ENCODE measurements at regions not wholly inside any gene's neighbourhood (a gene's known extent, or its start where the extent isn't known, plus 50 kb on each side); places are given as distances from the start of the nearest gene placed in this dataset.
"Not testable (repeated sequence)": the region's sequence is repeated elsewhere in the genome, so short reads cannot be mapped to it uniquely, and the experiment has no call there.

GRCh38 chr10:8365935-8366911 lies 311.7 kb downstream of the GATA3 start:
- POLR2A ChIA-PET, result no interaction called here
- no TSS peak for BruUV-seq (replicated peaks)
- no peak overlapping the region for H3K27ac ChIP-seq (ENCODE audit: low read depth, low read length)

DNA sequence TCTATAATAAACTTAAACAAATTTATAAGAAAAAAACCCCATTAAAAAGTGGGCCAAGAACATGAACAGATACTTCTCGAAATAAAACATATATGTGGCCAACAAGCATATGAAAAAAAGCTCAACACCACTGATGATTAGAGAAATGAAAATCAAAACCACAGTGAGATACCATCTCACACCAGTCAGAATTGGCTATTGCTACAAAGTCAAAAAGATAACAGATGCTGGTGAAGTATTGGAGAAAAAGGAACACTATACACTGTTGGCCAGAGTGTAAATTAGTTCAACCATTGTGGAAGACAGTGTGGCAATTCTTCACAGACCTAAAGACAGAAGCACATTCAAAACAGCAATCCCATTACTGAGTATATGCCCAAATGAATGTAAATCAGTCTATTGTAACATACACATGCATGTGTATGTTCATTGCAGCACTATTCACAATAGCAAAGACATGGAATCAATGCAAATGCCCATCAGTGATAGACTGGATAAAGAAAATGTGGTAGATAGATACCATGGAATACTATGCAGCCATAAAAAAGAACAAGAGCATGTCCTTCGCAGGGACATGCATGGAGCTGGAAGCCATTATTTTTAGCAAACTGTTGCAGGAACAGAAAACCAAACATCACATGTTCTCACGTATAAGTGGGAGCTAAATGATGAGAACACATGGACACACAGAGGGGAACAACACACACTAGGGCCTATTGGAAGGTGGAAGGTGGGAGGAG lies 313.4 kb downstream of the GATA3 start:
- H3K27ac ChIP-seq (ENCODE audit: low read depth, low read length); H2AFZ ChIP-seq (ENCODE audit: low read depth, low read length, poor library complexity, severe bottlenecking); H3K4me1 ChIP-seq (ENCODE audit: control insufficient read depth in 1 of 2, insufficient read depth in 2 of 2, low read length in 2 of 2); DNase-seq (ENCODE audit: low read depth, low spot score); H3K9me2 ChIP-seq (ENCODE audit: insufficient read depth); H3K9ac ChIP-seq (ENCODE audit: low read length); H4K20me1 ChIP-seq (ENCODE audit: insufficient read depth); H3K36me3 ChIP-seq (ENCODE audit: control insufficient read depth in 1 of 2, insufficient read depth in 2 of 2, low read length in 2 of 2); BruUV-seq (replicated peaks); POLR2A ChIA-PET; H3K9me3 ChIP-seq (ENCODE audit: control insufficient read depth in 1 of 2, insufficient read depth in 1 of 2, low read depth in 1 of 2, low read length in 2 of 2); RAD21 ChIA-PET (ENCODE audit: low non-redundant PET in 1 of 2, low total read pairs in 2 of 2, uncharacterized antibody in 2 of 2, unreplicated experiment in 2 of 2); CTCF ChIA-PET; H3K79me2 ChIP-seq (ENCODE audit: insufficient read depth, low read length); intact Hi-C loops (cut with micrococcal nuclease); H3K4me2 ChIP-seq (ENCODE audit: low read length); ATAC-seq; H3K27me3 ChIP-seq (ENCODE audit: insufficient read depth, low read length); H3K4me3 ChIP-seq (replicated peaks in 1 of 2; ENCODE audit: low read depth in 1 of 2, low read length in 2 of 2): not testable (repeated sequence)

More at GRCh38 chr10:8365935-8366911, 311.7 kb downstream of the GATA3 start:
- H3K4me2 ChIP-seq (ENCODE audit: low read length), result no peak overlapping the region
- no peaks in the 10 kb centered on the region for H3K79me2 ChIP-seq (ENCODE audit: insufficient read depth, low read length)
- H3K9me2 ChIP-seq (ENCODE audit: insufficient read depth), result no peaks in the 10 kb centered on the region
- TF ChIP-seq ELF1 (IDR thresholded peaks at IDR 0.05; ENCODE audit: borderline replicate concordance, low read depth) (no peak), POLR2AphosphoS5 (IDR thresholded peaks at IDR 0.05; ENCODE audit: low read depth, low read length) (no peak), ZFX (IDR thresholded peaks at IDR 0.05) (no peak), JUND (IDR thresholded peaks at IDR 0.05) (no peak), YY1 (IDR thresholded peaks at IDR 0.05; ENCODE audit: extremely low read depth, insufficient replicate concordance, low read depth, low read length) (no peak), EZH2 (IDR thresholded peaks at IDR 0.05) (no peak), SP1 (IDR thresholded peaks at IDR 0.05; ENCODE audit: low read depth) (no peak)
- no peak overlapping the region for H3K4me3 ChIP-seq (replicated peaks in 1 of 2; ENCODE audit: low read depth in 1 of 2, low read length in 2 of 2)
- H4K20me1 ChIP-seq (ENCODE audit: insufficient read depth), result no peaks in the 10 kb centered on the region
- H3K27me3 ChIP-seq (ENCODE audit: insufficient read depth, low read length), result no peaks in the 10 kb centered on the region
- no peak for ATAC-seq
- no peaks in the 10 kb centered on the region for H3K4me1 ChIP-seq (ENCODE audit: control insufficient read depth in 1 of 2, insufficient read depth in 2 of 2, low read length in 2 of 2)
- ChIA-PET RAD21 (ENCODE audit: low non-redundant PET in 1 of 2, low total read pairs in 2 of 2, uncharacterized antibody in 2 of 2, unreplicated experiment in 2 of 2) (no interaction called here), CTCF (no interaction called here)
- peaks cover 0 to 3% of the 10 kb centered on the region in 2 experiments; a peak in 1 of 4 replicates for H3K9me3 ChIP-seq (ENCODE audit: control insufficient read depth in 1 of 2, insufficient read depth in 1 of 2, low read depth in 1 of 2, low read length in 2 of 2)
- H3K9ac ChIP-seq (ENCODE audit: low read length), result no peak overlapping the region
- H3K36me3 ChIP-seq (ENCODE audit: control insufficient read depth in 1 of 2, insufficient read depth in 2 of 2, low read length in 2 of 2), result no peaks in the 10 kb centered on the region
- H2AFZ ChIP-seq (ENCODE audit: low read depth, low read length, poor library complexity, severe bottlenecking), result no peak overlapping the region
- intact Hi-C loops (cut with micrococcal nuclease), result no loop called here
- DNase-seq (ENCODE audit: low read depth, low spot score), result no peak

All from HCT116 (cell line).